OCI-LY1 (cell line): ENCODE measurements at regions not wholly inside any gene's neighbourhood (a gene's known extent, or its start where the extent isn't known, plus 50 kb on each side); places are given as distances from the start of the nearest gene placed in this dataset.

Experiments used
- H2AFZ ChIP-seq: fragments of 200-600 bp; sonication (generic), shearing (Covaris generic); 2 replicates; pipeline ENCODE4 v1.6.0; 2014; ENCODE audit warnings: antibody characterized with exemption, mild to moderate bottlenecking, low read length
- H3F3A ChIP-seq: fragments of 200-600 bp; sonication (generic), shearing (Covaris generic); 2 replicates; pipeline ENCODE4 v1.6.0; 2014; ENCODE audit warnings: mild to moderate bottlenecking, antibody characterized with exemption, low read length, moderate library complexity; ENCODE audit not compliant: insufficient read depth
- H3K27ac ChIP-seq: fragments of 200-600 bp; sonication (generic); 2 replicates; pipeline ENCODE4 v1.5.1; 2014; ENCODE audit warnings: low read length, mixed run types, mild to moderate bottlenecking, low read depth; ENCODE audit not compliant: poor library complexity, severe bottlenecking
- H3K27me3 ChIP-seq: fragments of 200-600 bp; sonication (generic); 2 replicates; pipeline ENCODE4 v1.6.0; 2014; ENCODE audit warnings: antibody characterized with exemption, mild to moderate bottlenecking, low read length, moderate library complexity; ENCODE audit not compliant: insufficient read depth
- H3K36me3 ChIP-seq: fragments of 200-600 bp; sonication (generic); 2 replicates; pipeline ENCODE4 v1.6.1; 2014; ENCODE audit warnings: mild to moderate bottlenecking, antibody characterized with exemption, low read length, moderate library complexity, mixed read lengths; ENCODE audit not compliant: insufficient read depth
- H3K4me1 ChIP-seq: fragments of 200-600 bp; sonication (generic); 2 replicates; pipeline ENCODE4 v1.5.1; 2014; ENCODE audit warnings: mild to moderate bottlenecking, low read length, moderate library complexity; ENCODE audit not compliant: insufficient read depth, severe bottlenecking
- H3K4me2 ChIP-seq: fragments of 200-600 bp; sonication (generic), shearing (Covaris generic); 2 replicates; pipeline ENCODE4 v1.6.1; 2014; ENCODE audit warnings: low read length
- H3K4me3 ChIP-seq: fragments of 200-600 bp; sonication (generic); 2 replicates; pipeline ENCODE4 v1.5.1; 2014; ENCODE audit warnings: low read length, low read depth, mild to moderate bottlenecking, mixed read lengths; ENCODE audit not compliant: poor library complexity, severe bottlenecking
- H3K79me2 ChIP-seq: fragments of 200-600 bp; shearing (Covaris generic); 2 replicates; pipeline ENCODE4 v1.6.1; 2016; ENCODE audit warnings: mixed run types, low read length, mixed read lengths; ENCODE audit not compliant: insufficient read depth
- H3K9ac ChIP-seq: fragments of 200-600 bp; sonication (generic), shearing (Covaris generic); 2 replicates; pipeline ENCODE4 v1.6.1; 2014; ENCODE audit warnings: mild to moderate bottlenecking, low read length, mixed read lengths
- H3K9me2 ChIP-seq: fragments of 200-600 bp; sonication (generic), shearing (Covaris generic); 2 replicates; pipeline ENCODE4 v1.6.1; 2014; ENCODE audit warnings: low read depth, mild to moderate bottlenecking, low read length, mixed read lengths
- H3K9me3 ChIP-seq: fragments of 200-600 bp; shearing (Covaris generic); 2 replicates; pipeline ENCODE4 v1.6.1; 2014; ENCODE audit warnings: low read length, mixed read lengths
- H4K20me1 ChIP-seq: fragments of 200-600 bp; sonication (generic), shearing (Covaris generic); 2 replicates; pipeline ENCODE4 v1.6.0; 2016; ENCODE audit warnings: mild to moderate bottlenecking, low read length; ENCODE audit not compliant: insufficient read depth
- CTCF ChIP-seq: fragments of 200-600 bp; sonication (generic), shearing (Covaris generic); IDR thresholded peaks from 2 replicates; pipeline ENCODE4 v1.5.1; 2017; ENCODE audit warnings: mild to moderate bottlenecking, antibody characterized with exemption, low read length, moderate library complexity, mixed read lengths
- EZH2 ChIP-seq: fragments of 200-600 bp; sonication (generic), shearing (Covaris generic); IDR thresholded peaks from 2 replicates; pipeline ENCODE4 v1.8.0; 2017; ENCODE audit warnings: borderline replicate concordance, mixed run types, mild to moderate bottlenecking, antibody characterized with exemption, low read length, moderate library complexity, mixed read lengths

GRCh38 chr18:29660777-29661176 is 1381.8 kb downstream of the DSC3 start:
- TF ChIP-seq EZH2 (no peak), CTCF (no peak)
- no peaks in the 10 kb centered on the region for H3K9me3 ChIP-seq
- H3K9ac ChIP-seq = no peak overlapping the region
- H3K36me3 ChIP-seq = no peaks in the 10 kb centered on the region
- H4K20me1 ChIP-seq = no peaks in the 10 kb centered on the region
- H3K4me3 ChIP-seq = no peak overlapping the region
- no peaks in the 10 kb centered on the region for H3K27me3 ChIP-seq
- no peaks in the 10 kb centered on the region for H3F3A ChIP-seq
- no peak overlapping the region for H3K27ac ChIP-seq
- H2AFZ ChIP-seq = no peak overlapping the region
- no peaks in the 10 kb centered on the region for H3K9me2 ChIP-seq
- no peak overlapping the region for H3K4me2 ChIP-seq
- H3K4me1 ChIP-seq = no peaks in the 10 kb centered on the region
- H3K79me2 ChIP-seq = no peaks in the 10 kb centered on the region

GRCh38 chr18:29653671-29654215 is 1388.8 kb downstream of the DSC3 start:
- H2AFZ ChIP-seq = no peak overlapping the region
- no peaks in the 10 kb centered on the region for H3K9me2 ChIP-seq
- H3K36me3 ChIP-seq = no peaks in the 10 kb centered on the region
- no peaks in the 10 kb centered on the region for H3F3A ChIP-seq
- TF ChIP-seq CTCF (no peak), EZH2 (no peak)
- H3K4me3 ChIP-seq = no peak overlapping the region
- no peak overlapping the region for H3K27ac ChIP-seq
- no peaks in the 10 kb centered on the region for H4K20me1 ChIP-seq
- no peak overlapping the region for H3K9ac ChIP-seq
- no peak overlapping the region for H3K4me2 ChIP-seq
- no peaks in the 10 kb centered on the region for H3K4me1 ChIP-seq
- no peaks in the 10 kb centered on the region for H3K27me3 ChIP-seq
- no peaks in the 10 kb centered on the region for H3K9me3 ChIP-seq
- H3K79me2 ChIP-seq = no peaks in the 10 kb centered on the region

- Histone ChIP-seq H3K27me3 (no peaks in the 10 kb centered on the region), H3K9me3 (no peaks in the 10 kb centered on the region), H3F3A (no peaks in the 10 kb centered on the region), H3K36me3 (no peaks in the 10 kb centered on the region), H3K4me2 (no peak overlapping the region), H4K20me1 (no peaks in the 10 kb centered on the region), H3K9ac (no peak overlapping the region), H3K4me3 (no peak overlapping the region), H3K79me2 (no peaks in the 10 kb centered on the region), H3K4me1 (no peaks in the 10 kb centered on the region), H3K9me2 (no peaks in the 10 kb centered on the region), H3K27ac (no peak overlapping the region), H2AFZ (no peak overlapping the region)
- TF ChIP-seq CTCF (no peak), EZH2 (no peak)
These were observed 1389.7 kb downstream of the DSC3 start for GRCh38 chr18:29652797-29653196.
